GM18505 (cell line): ENCODE measurements at regions not wholly inside any gene's neighbourhood (a gene's known extent, or its start where the extent isn't known, plus 50 kb on each side); places are given as distances from the start of the nearest gene placed in this dataset.
A peak's percentile ranks its signal among the peaks of the same experiment; 100 is the strongest.
"Not testable (repeated sequence)": the region's sequence is repeated elsewhere in the genome, so short reads cannot be mapped to it uniquely, and the experiment has no call there.

Experiments
- ATAC-seq: cut with Tn5 transposase; IDR thresholded peaks from one replicate; pipeline ENCODE4 v1.9.1; 2021; ENCODE audit not compliant: unreplicated experiment
- POLR2A ChIP-seq: IDR thresholded peaks from 4 replicates; pipeline ENCODE4 v1.6.1; 2011; ENCODE audit warnings: borderline replicate concordance; ENCODE audit not compliant: insufficient read depth, insufficient read length; ENCODE audit errors: extremely low read depth

DNA sequence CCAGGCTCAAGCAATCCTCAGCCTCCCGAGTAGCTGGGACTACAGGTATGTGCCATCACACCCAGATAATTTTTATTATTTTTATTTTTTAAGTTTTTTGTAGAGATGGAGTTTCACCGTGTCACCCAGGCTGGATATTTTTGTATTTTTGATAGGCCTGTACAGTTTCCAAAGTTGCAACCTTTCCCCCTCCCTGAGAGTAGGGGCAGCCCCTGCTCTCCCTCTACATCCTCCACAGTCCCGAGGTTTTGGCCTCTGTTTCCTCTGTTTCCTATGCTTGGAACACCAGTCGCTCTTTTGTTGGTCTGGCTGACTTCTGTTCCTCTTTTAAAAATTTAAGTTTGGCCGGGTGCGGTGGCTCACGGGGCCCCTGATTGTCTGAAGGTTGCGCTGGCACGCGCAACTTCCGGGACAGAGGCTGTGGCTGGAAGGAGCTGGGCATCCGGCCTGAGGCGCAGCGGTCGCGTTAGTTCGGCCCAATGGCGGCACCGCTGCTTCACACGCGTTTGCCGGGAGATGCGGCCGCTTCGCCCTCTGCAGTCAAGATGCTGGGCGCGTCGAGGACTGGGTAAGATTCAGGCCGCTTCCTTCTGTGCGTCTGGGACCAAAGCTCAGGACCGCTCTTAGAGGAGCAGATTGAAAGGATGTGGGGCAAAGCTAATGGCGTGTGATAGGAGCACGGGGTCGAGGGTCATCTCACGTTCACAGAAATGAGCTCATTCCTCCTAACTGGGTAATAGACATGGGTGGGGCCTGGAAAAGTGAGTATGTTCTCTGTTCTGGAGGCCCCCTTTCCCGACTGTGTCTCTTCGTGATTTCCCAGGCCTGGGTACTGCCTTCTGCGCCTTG lies 89.9 kb downstream of the LAT start:
- peak; percentile 90 for ATAC-seq
- TF ChIP-seq POLR2A = peak; percentile 60

DNA sequence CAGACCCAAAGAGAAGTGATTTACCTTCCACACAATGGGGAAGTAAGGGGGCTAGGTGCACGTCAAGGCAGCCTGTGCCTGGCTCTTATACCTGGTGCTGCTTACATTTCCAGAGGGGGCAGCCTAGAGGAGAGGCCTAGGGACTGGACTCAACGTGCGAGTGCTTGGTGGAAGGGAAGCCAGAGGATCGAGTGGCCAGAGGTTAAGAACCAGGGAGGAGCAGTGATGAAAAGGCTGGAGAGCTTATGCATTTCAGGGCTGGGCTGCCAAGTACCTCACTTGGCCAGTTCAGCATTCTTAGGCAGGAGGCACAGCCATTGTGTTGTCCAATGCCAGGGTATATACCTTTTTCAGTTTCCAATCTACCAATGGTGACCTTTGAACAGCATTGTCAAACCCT lies 77.4 kb downstream of the LAT start:
- ATAC-seq = not testable (repeated sequence)

DNA sequence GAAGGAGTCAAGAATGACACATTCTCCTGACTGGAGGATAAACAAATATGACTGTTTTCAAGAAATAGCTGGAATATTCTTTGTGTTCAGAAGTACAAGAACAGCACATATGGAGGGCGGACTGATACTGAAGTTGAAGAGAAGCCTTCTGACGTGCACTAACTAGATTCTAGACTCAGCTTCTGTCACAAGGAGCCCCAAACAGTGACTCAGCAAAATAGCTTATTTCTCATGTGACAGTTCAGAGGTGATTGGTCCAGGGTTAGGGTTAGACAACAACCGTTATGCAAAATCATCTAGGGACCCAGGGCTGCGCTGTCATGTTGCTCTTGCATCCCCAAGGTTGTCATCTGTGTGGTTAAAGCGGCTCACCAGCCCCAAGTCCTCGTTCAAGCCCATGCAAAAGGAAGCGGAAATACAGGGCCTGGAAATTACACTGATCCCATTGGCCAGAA lies 76.6 kb downstream of the LAT start:
- not testable (repeated sequence) for ATAC-seq

DNA sequence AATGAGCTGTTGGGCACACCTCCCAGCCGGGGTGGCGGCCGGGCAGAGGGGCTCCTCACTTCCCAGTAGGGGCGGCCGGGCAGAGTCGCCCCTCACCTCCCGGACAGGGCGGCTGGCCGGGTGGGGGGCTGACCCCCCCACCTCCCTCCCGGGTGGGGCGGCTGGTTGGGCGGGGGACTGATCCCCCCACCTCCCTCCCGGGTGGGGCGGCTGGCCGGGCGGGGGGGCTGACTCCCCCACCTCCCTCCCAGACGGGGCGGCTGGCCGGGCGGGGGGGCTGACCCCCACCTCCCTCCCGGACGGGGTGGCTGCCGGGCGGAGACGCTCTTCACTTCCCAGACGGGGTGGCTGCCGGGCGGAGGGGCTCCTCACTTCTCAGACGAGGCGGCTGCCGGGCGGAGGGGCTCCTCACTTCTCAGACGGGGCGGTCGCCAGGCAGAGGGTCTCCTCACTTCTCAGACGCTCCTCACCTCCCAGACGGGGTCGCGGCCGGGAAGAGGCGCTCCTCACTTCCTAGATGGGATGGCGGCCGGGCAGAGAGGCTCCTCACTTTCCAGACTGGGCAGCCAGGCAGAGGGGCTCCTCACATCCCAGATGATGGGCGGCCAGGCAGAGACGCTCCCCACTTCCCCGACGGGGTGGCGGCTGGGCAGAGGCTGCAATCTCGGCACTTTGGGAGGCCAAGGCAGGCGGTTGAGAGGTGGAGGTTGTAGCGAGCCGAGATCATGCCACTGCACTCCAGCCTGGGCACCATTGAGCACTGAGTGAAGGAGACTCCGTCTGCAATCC lies 75.4 kb downstream of the LAT start:
- not testable (repeated sequence) for ATAC-seq

DNA sequence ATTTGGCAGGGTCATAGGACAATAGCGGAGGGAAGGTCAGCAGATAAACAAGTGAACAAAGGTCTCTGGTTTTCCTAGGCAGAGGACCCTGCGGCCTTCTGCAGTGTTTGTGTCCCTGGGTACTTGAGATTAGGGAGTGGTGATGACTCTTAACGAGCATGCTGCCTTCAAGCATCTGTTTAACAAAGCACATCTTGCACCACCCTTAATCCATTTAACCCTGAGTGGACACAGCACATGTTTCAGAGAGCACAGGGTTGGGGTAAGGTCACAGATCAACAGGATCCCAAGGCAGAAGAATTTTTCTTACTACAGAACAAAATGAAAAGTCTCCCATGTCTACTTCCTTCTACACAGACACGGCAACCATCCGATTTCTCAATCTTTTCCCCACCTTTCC lies 74.7 kb downstream of the LAT start:
- ATAC-seq = not testable (repeated sequence)
